Thyroid gland (tissue), 4 donors: ENCODE measurements at regions not wholly inside any gene's neighbourhood (a gene's known extent, or its start where the extent isn't known, plus 50 kb on each side); places are given as distances from the start of the nearest gene placed in this dataset.

Experiments
- POLR2A ChIP-seq, 2 donors: fragments of 450-650 bp; IDR thresholded peaks; one replicate each; pipeline ENCODE4 v1.6.1; 2017; ENCODE audit warnings: antibody characterized with exemption in 2 of 2, mild to moderate bottlenecking in 2 of 2, moderate library complexity in 1 of 2
- TF ChIP-seq, protein P1 (sequence below), 6 experiments: fragments of 200-600 bp in 3 of 6; fragments of 450-650 bp in 3 of 6; sonication (generic) in 3 of 6; IDR thresholded peaks; one replicate each; pipeline ENCODE4 v1.5.1; 2016 to 2019; ENCODE audit warnings: antibody characterized with exemption in 6 of 6, mild to moderate bottlenecking in 2 of 6, inconsistent platforms in 1 of 6, moderate library complexity in 1 of 6

DNA sequence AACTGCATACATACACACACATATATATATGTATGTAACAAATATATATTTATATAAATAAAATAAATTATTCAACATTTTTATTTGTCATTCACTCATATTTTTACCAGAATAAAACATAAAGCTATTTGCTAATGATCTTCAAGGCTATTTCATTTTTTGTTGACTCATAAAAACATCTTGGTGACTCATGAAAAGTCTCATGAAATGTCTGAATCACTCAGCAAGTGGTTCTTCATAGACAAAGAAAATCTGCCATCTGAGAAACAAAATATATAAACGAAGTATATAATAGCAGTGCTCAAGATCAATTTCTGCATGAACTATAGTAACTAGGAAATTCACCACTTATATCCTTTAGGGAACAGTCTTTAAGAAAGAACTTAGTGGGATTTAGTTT, 764.8 kb upstream of the FAT3 start:
- TF ChIP-seq, protein P1, sequence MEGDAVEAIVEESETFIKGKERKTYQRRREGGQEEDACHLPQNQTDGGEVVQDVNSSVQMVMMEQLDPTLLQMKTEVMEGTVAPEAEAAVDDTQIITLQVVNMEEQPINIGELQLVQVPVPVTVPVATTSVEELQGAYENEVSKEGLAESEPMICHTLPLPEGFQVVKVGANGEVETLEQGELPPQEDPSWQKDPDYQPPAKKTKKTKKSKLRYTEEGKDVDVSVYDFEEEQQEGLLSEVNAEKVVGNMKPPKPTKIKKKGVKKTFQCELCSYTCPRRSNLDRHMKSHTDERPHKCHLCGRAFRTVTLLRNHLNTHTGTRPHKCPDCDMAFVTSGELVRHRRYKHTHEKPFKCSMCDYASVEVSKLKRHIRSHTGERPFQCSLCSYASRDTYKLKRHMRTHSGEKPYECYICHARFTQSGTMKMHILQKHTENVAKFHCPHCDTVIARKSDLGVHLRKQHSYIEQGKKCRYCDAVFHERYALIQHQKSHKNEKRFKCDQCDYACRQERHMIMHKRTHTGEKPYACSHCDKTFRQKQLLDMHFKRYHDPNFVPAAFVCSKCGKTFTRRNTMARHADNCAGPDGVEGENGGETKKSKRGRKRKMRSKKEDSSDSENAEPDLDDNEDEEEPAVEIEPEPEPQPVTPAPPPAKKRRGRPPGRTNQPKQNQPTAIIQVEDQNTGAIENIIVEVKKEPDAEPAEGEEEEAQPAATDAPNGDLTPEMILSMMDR (IDR thresholded peaks at IDR 0.05) = no peak
- TF ChIP-seq POLR2A (IDR thresholded peaks at IDR 0.05) = no peak
